Stimulated activated naive CD8-positive, alpha-beta T cell treated with anti-CD3 and anti-CD28 coated beads, Interleukin-15, Interleukin-2, amounts not matched to agents 100 U/mL and 50 U/mL, for 24 hours (primary cell): ENCODE measurements at regions not wholly inside any gene's neighbourhood (a gene's known extent, or its start where the extent isn't known, plus 50 kb on each side); places are given as distances from the start of the nearest gene placed in this dataset.
"Not testable (repeated sequence)": the region's sequence is repeated elsewhere in the genome, so short reads cannot be mapped to it uniquely, and the experiment has no call there.

ENCODE experiments used
- ATAC-seq: fragments of 150-1000 bp; cut with Tn5 transposase; one replicate; pipeline ENCODE4 v1.10.0; 2021
- DNase-seq: peaks from one replicate; pipeline ENCODE4 v3.0.0; 2021

- ATAC-seq = no peak
- DNase-seq = no peak
Observed at GRCh38 chr7:153529651-153530165, 522.5 kb upstream of the DPP6 start.

GRCh38 chr7:153530441-153530840, 521.8 kb upstream of the DPP6 start:
- ATAC-seq = no peak
- DNase-seq = no peak

- no peak for ATAC-seq
- DNase-seq = no peak
Observed at GRCh38 chr7:153532326-153532725, 519.9 kb upstream of the DPP6 start.

- ATAC-seq = no peak
Observed at GRCh38 chr7:153537271-153537670, 514.9 kb upstream of the DPP6 start.

GRCh38 chr7:153541903-153542302, 510.3 kb upstream of the DPP6 start:
- ATAC-seq (no peak), DNase-seq (no peak)

More at GRCh38 chr7:153537271-153537670, 514.9 kb upstream of the DPP6 start:
- DNase-seq = no peak

- ATAC-seq (no peak), DNase-seq (no peak)
Observed at GRCh38 chr7:153543232-153543631, 509.0 kb upstream of the DPP6 start.

GRCh38 chr7:153550173-153550572, 502.0 kb upstream of the DPP6 start:
- ATAC-seq (no peak), DNase-seq (no peak)

GRCh38 chr7:153564391-153564790, 487.8 kb upstream of the DPP6 start:
- ATAC-seq (no peak), DNase-seq (no peak)

GRCh38 chr7:153566324-153566723, 485.9 kb upstream of the DPP6 start:
- no peak for DNase-seq
- ATAC-seq = no peak

- no peak for ATAC-seq
- DNase-seq = no peak
Observed at GRCh38 chr7:153567426-153567825, 484.8 kb upstream of the DPP6 start.

- not testable (repeated sequence) for ATAC-seq, DNase-seq
Observed at GRCh38 chr7:153569520-153569919, 482.7 kb upstream of the DPP6 start.

GRCh38 chr7:153576096-153576495, 476.1 kb upstream of the DPP6 start:
- DNase-seq = no peak
- no peak for ATAC-seq

- DNase-seq (no peak), ATAC-seq (no peak)
Observed at GRCh38 chr7:153581419-153581818, 470.8 kb upstream of the DPP6 start.

- no peak for ATAC-seq
- no peak for DNase-seq
Observed at GRCh38 chr7:153584132-153584531, 468.1 kb upstream of the DPP6 start.

GRCh38 chr7:153588586-153588985, 463.6 kb upstream of the DPP6 start:
- DNase-seq = no peak
- ATAC-seq = no peak

GRCh38 chr7:153590136-153590535, 462.1 kb upstream of the DPP6 start:
- no peak for ATAC-seq
- DNase-seq = no peak

- DNase-seq (no peak), ATAC-seq (no peak)
Observed at GRCh38 chr7:153590571-153590970, 461.6 kb upstream of the DPP6 start.

GRCh38 chr7:153607354-153607753, 444.8 kb upstream of the DPP6 start:
- DNase-seq (no peak), ATAC-seq (no peak)

- DNase-seq (no peak), ATAC-seq (no peak)
Observed at GRCh38 chr7:153616711-153617325, 435.4 kb upstream of the DPP6 start.

- ATAC-seq (no peak), DNase-seq (no peak)
Observed at GRCh38 chr7:153627323-153627722, 424.9 kb upstream of the DPP6 start.

- DNase-seq (no peak), ATAC-seq (no peak)
Observed at GRCh38 chr7:153628406-153628805, 423.8 kb upstream of the DPP6 start.

- no peak for ATAC-seq
Observed at GRCh38 chr7:153628825-153629224, 423.4 kb upstream of the DPP6 start.

GRCh38 chr7:153638821-153639435, 413.3 kb upstream of the DPP6 start:
- no peak for DNase-seq

More at GRCh38 chr7:153628825-153629224, 423.4 kb upstream of the DPP6 start:
- no peak for DNase-seq

GRCh38 chr7:153640586-153640985, 411.6 kb upstream of the DPP6 start:
- no peak for ATAC-seq
- DNase-seq = no peak

More at GRCh38 chr7:153638821-153639435, 413.3 kb upstream of the DPP6 start:
- no peak for ATAC-seq
